SH-SY5Y (cell line): ENCODE measurements at regions not wholly inside any gene's neighbourhood (a gene's known extent, or its start where the extent isn't known, plus 50 kb on each side); places are given as distances from the start of the nearest gene placed in this dataset.

Experiments
- GATA2 ChIP-seq: IDR thresholded peaks from 2 replicates; pipeline ENCODE4 v1.6.1; 2011; ENCODE audit warnings: mild to moderate bottlenecking, low read depth, low read length
- GATA3 ChIP-seq: IDR thresholded peaks from 2 replicates; pipeline ENCODE4 v1.6.1; 2011; ENCODE audit warnings: low read depth, mild to moderate bottlenecking, low read length, moderate library complexity

DNA sequence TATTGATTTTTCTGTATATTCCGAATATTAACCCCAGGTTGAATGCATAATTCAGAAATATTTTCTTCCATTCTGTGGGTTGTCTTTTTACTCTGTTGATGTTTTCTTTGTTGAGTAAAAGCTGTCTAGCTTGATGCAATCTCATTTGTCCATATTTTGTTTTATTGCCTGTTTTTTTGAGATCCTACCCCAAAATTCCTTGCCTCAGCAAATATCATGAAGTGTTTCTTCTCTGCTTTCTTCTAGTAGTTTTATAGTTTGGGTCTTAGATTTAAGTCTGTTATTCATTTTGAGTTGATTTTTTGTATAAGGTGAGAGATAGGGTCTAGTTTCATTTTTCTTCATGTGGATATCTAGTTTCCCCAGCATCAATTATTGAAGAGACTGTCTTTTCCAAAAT, 467.9 kb upstream of the GCFC2 start:
- no peak for TF ChIP-seq GATA3
- no peak for TF ChIP-seq GATA2
